GM12878 (cell line): ENCODE measurements at regions not wholly inside any gene's neighbourhood (a gene's known extent, or its start where the extent isn't known, plus 50 kb on each side); places are given as distances from the start of the nearest gene placed in this dataset.

Experiments
- ATF7 ChIP-seq: fragments of 450-650 bp; IDR thresholded peaks from 2 replicates; pipeline ENCODE4 v1.6.1; 2016; ENCODE audit warnings: low read depth, mild to moderate bottlenecking
- CHD4 ChIP-seq: fragments of 200-600 bp; sonication (generic); IDR thresholded peaks from 2 replicates; pipeline ENCODE4 v1.6.1; 2016; ENCODE audit warnings: mild to moderate bottlenecking
- EP300 ChIP-seq, 2 experiments: fragments of 150-350 bp in 1 of 2; IDR thresholded peaks; 2 replicates each; pipeline ENCODE4 v1.6.1; 2011 to 2012; ENCODE audit warnings: low read depth in 2 of 2, low read length in 2 of 2, borderline replicate concordance in 1 of 2, improper control_type of control experiment in 1 of 2, inconsistent platforms in 1 of 2; ENCODE audit not compliant: control insufficient read depth in 1 of 2
- MXI1 ChIP-seq: fragments of 150-350 bp; IDR thresholded peaks from 2 replicates; pipeline ENCODE4 v1.6.1; 2011; ENCODE audit warnings: low read depth, mild to moderate bottlenecking, inconsistent platforms, low read length, improper control_type of control experiment
- NRF1 ChIP-seq: conservative IDR thresholded peaks from 2 replicates; pipeline ENCODE4 v1.6.1; 2011; ENCODE audit warnings: mild to moderate bottlenecking, low read depth, low read length, improper control_type of control experiment
- POLR2AphosphoS5 ChIP-seq: IDR thresholded peaks from 2 replicates; pipeline ENCODE4 v1.6.1; 2011; ENCODE audit warnings: mild to moderate bottlenecking, low read length, inconsistent platforms
- RAD21 ChIP-seq: IDR thresholded peaks from 2 replicates; pipeline ENCODE4 v1.6.1; 2011; ENCODE audit warnings: mild to moderate bottlenecking, low read depth, low read length, moderate library complexity; ENCODE audit not compliant: insufficient read depth
- TAF1 ChIP-seq: IDR thresholded peaks from 2 replicates; pipeline ENCODE4 v1.6.1; 2011; ENCODE audit warnings: mild to moderate bottlenecking, low read depth, low read length, borderline replicate concordance
- ZNF384 ChIP-seq: IDR thresholded peaks from 2 replicates; pipeline ENCODE4 v1.6.1; 2012; ENCODE audit warnings: low read depth, mild to moderate bottlenecking, low read length, improper control_type of control experiment, borderline replicate concordance
- TF ChIP-seq, protein P1 (sequence below), 3 experiments: IDR thresholded peaks in 2 of 3; conservative IDR thresholded peaks in 1 of 3; 2 replicates each; pipeline ENCODE4 v1.5.1; 2011; ENCODE audit warnings: low read depth in 3 of 3, low read length in 3 of 3, mild to moderate bottlenecking in 3 of 3, control low read depth in 2 of 3, moderate library complexity in 2 of 3, inconsistent platforms in 1 of 3, mixed read lengths in 1 of 3; ENCODE audit not compliant: control insufficient read depth in 2 of 3, insufficient read depth in 1 of 3; ENCODE audit errors: extremely low read depth in 1 of 3
- TF ChIP-seq, protein P2 (sequence below): fragments of 450-650 bp; IDR thresholded peaks from 2 replicates; pipeline ENCODE4 v1.6.1; 2017; ENCODE audit warnings: antibody characterized with exemption, mild to moderate bottlenecking, moderate library complexity
- TF ChIP-seq, protein P3 (sequence below): fragments of 150-350 bp; IDR thresholded peaks from 2 replicates; pipeline ENCODE4 v1.6.1; 2016; ENCODE audit warnings: low read depth, low read length

DNA sequence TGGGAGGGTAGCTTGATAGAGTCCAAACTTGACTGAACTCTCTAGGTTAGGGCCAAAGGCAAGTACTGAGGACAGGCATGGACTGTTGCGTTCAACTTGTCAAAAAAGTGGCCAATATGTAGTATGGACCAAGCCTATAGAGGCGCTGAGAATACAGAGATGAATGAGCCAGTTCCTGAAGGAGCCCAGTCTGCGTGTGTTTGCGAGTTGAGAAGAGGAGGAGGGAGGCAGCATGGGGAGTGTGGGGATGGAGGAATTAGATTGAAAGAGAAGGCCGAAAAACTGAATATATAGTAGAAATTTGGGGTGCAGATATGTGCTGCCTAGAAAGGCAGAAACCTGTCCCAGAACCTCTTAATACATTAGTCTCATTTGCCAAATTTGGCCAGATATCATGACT lies 412.4 kb downstream of the PCNX1 start:
- no peak for TF ChIP-seq POLR2AphosphoS5
- no peak for TF ChIP-seq EP300 (IDR thresholded peaks at IDR 0.05; ENCODE audit: borderline replicate concordance in 1 of 2, control insufficient read depth in 1 of 2, low read depth in 2 of 2, low read length in 2 of 2)
- TF ChIP-seq MXI1, result no peak
- TF ChIP-seq ATF7, result no peak
- TF ChIP-seq CHD4, result no peak
- TF ChIP-seq, protein P1, sequence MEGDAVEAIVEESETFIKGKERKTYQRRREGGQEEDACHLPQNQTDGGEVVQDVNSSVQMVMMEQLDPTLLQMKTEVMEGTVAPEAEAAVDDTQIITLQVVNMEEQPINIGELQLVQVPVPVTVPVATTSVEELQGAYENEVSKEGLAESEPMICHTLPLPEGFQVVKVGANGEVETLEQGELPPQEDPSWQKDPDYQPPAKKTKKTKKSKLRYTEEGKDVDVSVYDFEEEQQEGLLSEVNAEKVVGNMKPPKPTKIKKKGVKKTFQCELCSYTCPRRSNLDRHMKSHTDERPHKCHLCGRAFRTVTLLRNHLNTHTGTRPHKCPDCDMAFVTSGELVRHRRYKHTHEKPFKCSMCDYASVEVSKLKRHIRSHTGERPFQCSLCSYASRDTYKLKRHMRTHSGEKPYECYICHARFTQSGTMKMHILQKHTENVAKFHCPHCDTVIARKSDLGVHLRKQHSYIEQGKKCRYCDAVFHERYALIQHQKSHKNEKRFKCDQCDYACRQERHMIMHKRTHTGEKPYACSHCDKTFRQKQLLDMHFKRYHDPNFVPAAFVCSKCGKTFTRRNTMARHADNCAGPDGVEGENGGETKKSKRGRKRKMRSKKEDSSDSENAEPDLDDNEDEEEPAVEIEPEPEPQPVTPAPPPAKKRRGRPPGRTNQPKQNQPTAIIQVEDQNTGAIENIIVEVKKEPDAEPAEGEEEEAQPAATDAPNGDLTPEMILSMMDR (IDR thresholded peaks at IDR 0.05 in 2 of 3, conservative IDR thresholded peaks at IDR 0.05 in 1 of 3; ENCODE audit: control insufficient read depth in 2 of 3, extremely low read depth in 1 of 3, insufficient read depth in 1 of 3, low read depth in 3 of 3, low read length in 3 of 3), result peak in 1 of 3 experiments; percentile 6; a peak in 1 of 6 replicates
- no peak for TF ChIP-seq ZNF384
- no peak for TF ChIP-seq TAF1
- TF ChIP-seq NRF1, result no peak
- TF ChIP-seq, protein P2, sequence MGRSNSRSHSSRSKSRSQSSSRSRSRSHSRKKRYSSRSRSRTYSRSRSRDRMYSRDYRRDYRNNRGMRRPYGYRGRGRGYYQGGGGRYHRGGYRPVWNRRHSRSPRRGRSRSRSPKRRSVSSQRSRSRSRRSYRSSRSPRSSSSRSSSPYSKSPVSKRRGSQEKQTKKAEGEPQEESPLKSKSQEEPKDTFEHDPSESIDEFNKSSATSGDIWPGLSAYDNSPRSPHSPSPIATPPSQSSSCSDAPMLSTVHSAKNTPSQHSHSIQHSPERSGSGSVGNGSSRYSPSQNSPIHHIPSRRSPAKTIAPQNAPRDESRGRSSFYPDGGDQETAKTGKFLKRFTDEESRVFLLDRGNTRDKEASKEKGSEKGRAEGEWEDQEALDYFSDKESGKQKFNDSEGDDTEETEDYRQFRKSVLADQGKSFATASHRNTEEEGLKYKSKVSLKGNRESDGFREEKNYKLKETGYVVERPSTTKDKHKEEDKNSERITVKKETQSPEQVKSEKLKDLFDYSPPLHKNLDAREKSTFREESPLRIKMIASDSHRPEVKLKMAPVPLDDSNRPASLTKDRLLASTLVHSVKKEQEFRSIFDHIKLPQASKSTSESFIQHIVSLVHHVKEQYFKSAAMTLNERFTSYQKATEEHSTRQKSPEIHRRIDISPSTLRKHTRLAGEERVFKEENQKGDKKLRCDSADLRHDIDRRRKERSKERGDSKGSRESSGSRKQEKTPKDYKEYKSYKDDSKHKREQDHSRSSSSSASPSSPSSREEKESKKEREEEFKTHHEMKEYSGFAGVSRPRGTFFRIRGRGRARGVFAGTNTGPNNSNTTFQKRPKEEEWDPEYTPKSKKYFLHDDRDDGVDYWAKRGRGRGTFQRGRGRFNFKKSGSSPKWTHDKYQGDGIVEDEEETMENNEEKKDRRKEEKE, result no peak
- TF ChIP-seq RAD21, result peak; percentile 32; the same call in 1 of the 2 replicates
- TF ChIP-seq, protein P3, sequence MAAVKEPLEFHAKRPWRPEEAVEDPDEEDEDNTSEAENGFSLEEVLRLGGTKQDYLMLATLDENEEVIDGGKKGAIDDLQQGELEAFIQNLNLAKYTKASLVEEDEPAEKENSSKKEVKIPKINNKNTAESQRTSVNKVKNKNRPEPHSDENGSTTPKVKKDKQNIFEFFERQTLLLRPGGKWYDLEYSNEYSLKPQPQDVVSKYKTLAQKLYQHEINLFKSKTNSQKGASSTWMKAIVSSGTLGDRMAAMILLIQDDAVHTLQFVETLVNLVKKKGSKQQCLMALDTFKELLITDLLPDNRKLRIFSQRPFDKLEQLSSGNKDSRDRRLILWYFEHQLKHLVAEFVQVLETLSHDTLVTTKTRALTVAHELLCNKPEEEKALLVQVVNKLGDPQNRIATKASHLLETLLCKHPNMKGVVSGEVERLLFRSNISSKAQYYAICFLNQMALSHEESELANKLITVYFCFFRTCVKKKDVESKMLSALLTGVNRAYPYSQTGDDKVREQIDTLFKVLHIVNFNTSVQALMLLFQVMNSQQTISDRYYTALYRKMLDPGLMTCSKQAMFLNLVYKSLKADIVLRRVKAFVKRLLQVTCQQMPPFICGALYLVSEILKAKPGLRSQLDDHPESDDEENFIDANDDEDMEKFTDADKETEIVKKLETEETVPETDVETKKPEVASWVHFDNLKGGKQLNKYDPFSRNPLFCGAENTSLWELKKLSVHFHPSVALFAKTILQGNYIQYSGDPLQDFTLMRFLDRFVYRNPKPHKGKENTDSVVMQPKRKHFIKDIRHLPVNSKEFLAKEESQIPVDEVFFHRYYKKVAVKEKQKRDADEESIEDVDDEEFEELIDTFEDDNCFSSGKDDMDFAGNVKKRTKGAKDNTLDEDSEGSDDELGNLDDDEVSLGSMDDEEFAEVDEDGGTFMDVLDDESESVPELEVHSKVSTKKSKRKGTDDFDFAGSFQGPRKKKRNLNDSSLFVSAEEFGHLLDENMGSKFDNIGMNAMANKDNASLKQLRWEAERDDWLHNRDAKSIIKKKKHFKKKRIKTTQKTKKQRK, result no peak
